GM19455 (cell line): ENCODE measurements at regions not wholly inside any gene's neighbourhood (a gene's known extent, or its start where the extent isn't known, plus 50 kb on each side); places are given as distances from the start of the nearest gene placed in this dataset.
"Not testable (repeated sequence)": the region's sequence is repeated elsewhere in the genome, so short reads cannot be mapped to it uniquely, and the experiment has no call there.

Source experiments
- ATAC-seq: cut with Tn5 transposase; IDR thresholded peaks from one replicate; pipeline ENCODE4 v1.9.1; 2021; ENCODE audit not compliant: unreplicated experiment

- ATAC-seq: no peak
Measured at GRCh38 chr10:109114579-109114978, 808.7 kb downstream of the XPNPEP1 start.

GRCh38 chr10:109106604-109107003, 816.7 kb downstream of the XPNPEP1 start:
- no peak for ATAC-seq

- no peak for ATAC-seq
Measured at GRCh38 chr10:109105725-109106124, 817.6 kb downstream of the XPNPEP1 start.

- ATAC-seq: no peak
Measured at GRCh38 chr10:109104806-109105205, 818.5 kb downstream of the XPNPEP1 start.

GRCh38 chr10:109103278-109103677, 820.0 kb downstream of the XPNPEP1 start:
- no peak for ATAC-seq

GRCh38 chr10:109089779-109090178, 833.5 kb downstream of the XPNPEP1 start:
- ATAC-seq: no peak

GRCh38 chr10:109071539-109071938, 851.8 kb downstream of the XPNPEP1 start:
- ATAC-seq: no peak

GRCh38 chr10:109070492-109070891, 852.8 kb downstream of the XPNPEP1 start:
- no peak for ATAC-seq

GRCh38 chr10:109067031-109067430, 856.3 kb downstream of the XPNPEP1 start:
- ATAC-seq: no peak

GRCh38 chr10:109065821-109066220, 857.5 kb downstream of the XPNPEP1 start:
- no peak for ATAC-seq

- ATAC-seq: no peak
Measured at GRCh38 chr10:109062371-109062770, 860.9 kb downstream of the XPNPEP1 start.

GRCh38 chr10:109055243-109055642, 868.1 kb downstream of the XPNPEP1 start:
- ATAC-seq: no peak

- no peak for ATAC-seq
Measured at GRCh38 chr10:109047856-109048255, 875.5 kb downstream of the XPNPEP1 start.

- ATAC-seq: not testable (repeated sequence)
Measured at GRCh38 chr10:109046427-109046826, 876.9 kb downstream of the XPNPEP1 start.

- ATAC-seq: no peak
Measured at GRCh38 chr10:109040622-109041021, 882.7 kb downstream of the XPNPEP1 start.

- no peak for ATAC-seq
Measured at GRCh38 chr10:109037978-109038377, 885.3 kb downstream of the XPNPEP1 start.

- no peak for ATAC-seq
Measured at GRCh38 chr10:109030581-109031210, 892.6 kb downstream of the XPNPEP1 start.

- no peak for ATAC-seq
Measured at GRCh38 chr10:109029870-109030269, 893.4 kb downstream of the XPNPEP1 start.

- ATAC-seq: no peak
Measured at GRCh38 chr10:109027534-109028185, 895.7 kb downstream of the XPNPEP1 start.

- ATAC-seq: no peak
Measured at GRCh38 chr10:109025172-109025571, 898.1 kb downstream of the XPNPEP1 start.

GRCh38 chr10:109022417-109023049, 900.8 kb downstream of the XPNPEP1 start:
- no peak for ATAC-seq

GRCh38 chr10:109019001-109019424, 904.3 kb downstream of the XPNPEP1 start:
- ATAC-seq: no peak
